GM12878 (cell line): ENCODE measurements at regions not wholly inside any gene's neighbourhood (a gene's known extent, or its start where the extent isn't known, plus 50 kb on each side); places are given as distances from the start of the nearest gene placed in this dataset.

Experiments used
- ATAC-seq: fragments of 200-7000 bp; cut with Tn5 transposase; 3 replicates; pipeline ENCODE4 v1.9.1; 2020; ENCODE audit warnings: mild to moderate bottlenecking, moderate library complexity
- BruUV-seq: library from RNA; stranded (reverse); fragments of 400-500 nt; replicated peaks from 2 replicates; lab custom pipeline; 2021; lab: Mats Ljungman, UMichigan
- CTCF ChIA-PET: fragments of 300-600 bp; sonication (Branson Sonifier 250); formaldehyde crosslinking; extraction: SDS; loops from one replicate; lab custom pipeline; 2021; ENCODE audit warnings: inconsistent platforms; lab: Yijun Ruan, JAX
- POLR2A ChIA-PET: fragments of 350-600 bp; formaldehyde crosslinking; extraction: SDS; loops from one replicate; lab custom pipeline; 2021; ENCODE audit warnings: inconsistent platforms; lab: Charles Lee
- RAD21 ChIA-PET: fragments of 300-600 bp; sonication (Branson Sonifier 250); formaldehyde crosslinking; loops from one replicate; lab custom pipeline; 2023; ENCODE audit warnings: antibody characterized with exemption; ENCODE audit not compliant: unreplicated experiment; lab: Charles Lee
- SMC1A ChIA-PET: fragments of 300-600 bp; sonication (Branson Sonifier 250); formaldehyde crosslinking; loops from one replicate; lab custom pipeline; 2023; ENCODE audit not compliant: unreplicated experiment, uncharacterized antibody; lab: Charles Lee
- DNase-seq: peaks from one replicate; pipeline ENCODE4 v3.0.0-alpha.2; 2011; ENCODE audit warnings: low read depth, low spot score
- FAIRE-seq: peaks from 3 replicates; lab custom pipeline; 2011; peaks lifted over from hg19 to GRCh38; lab: Jason Lieb, UNC
- H2AFZ ChIP-seq: 2 replicates; pipeline ENCODE4 v1.6.0; 2011; ENCODE audit warnings: low read depth, low read length, control low read depth; ENCODE audit not compliant: control insufficient read depth
- H3K27ac ChIP-seq: 2 replicates; pipeline ENCODE4 v1.5.1; 2011; ENCODE audit warnings: control low read depth; ENCODE audit not compliant: control insufficient read depth, insufficient read depth
- H3K27me3 ChIP-seq, 2 experiments: replicated peaks in 1 of 2; 2 replicates each; pipeline versions ENCODE4 v1.6.0 to v1.6.1; 2011; ENCODE audit warnings: low read length in 1 of 2; ENCODE audit not compliant: control insufficient read depth in 2 of 2, insufficient read depth in 2 of 2
- H3K36me3 ChIP-seq, 2 experiments: 2 replicates each; pipeline ENCODE4 v1.5.1; 2011; ENCODE audit warnings: low read length in 1 of 2; ENCODE audit not compliant: control insufficient read depth in 2 of 2, insufficient read depth in 2 of 2
- H3K4me1 ChIP-seq: 2 replicates; pipeline ENCODE4 v1.6.1; 2011; ENCODE audit warnings: mild to moderate bottlenecking, low read length, moderate library complexity, mixed read lengths; ENCODE audit not compliant: control insufficient read depth, insufficient read depth
- H3K4me2 ChIP-seq: 2 replicates; pipeline ENCODE4 v1.6.0; 2011; ENCODE audit warnings: control low read depth; ENCODE audit not compliant: control insufficient read depth, insufficient read depth
- H3K4me3 ChIP-seq: fragments of 200-600 bp; sonication (generic); 2 replicates; pipeline ENCODE4 v1.5.1; 2016
- H3K79me2 ChIP-seq: 2 replicates; pipeline ENCODE4 v1.6.0; 2011; ENCODE audit warnings: low read length; ENCODE audit not compliant: control insufficient read depth, insufficient read depth
- H3K9ac ChIP-seq: 2 replicates; pipeline ENCODE4 v1.8.0; 2011; ENCODE audit warnings: low read length, control low read depth, mixed read lengths; ENCODE audit not compliant: control insufficient read depth, insufficient read depth
- H3K9me3 ChIP-seq: replicated peaks from 3 replicates; pipeline ENCODE4 v1.5.1; 2011; ENCODE audit warnings: mild to moderate bottlenecking, low read length; ENCODE audit not compliant: control insufficient read depth, insufficient read depth
- H4K20me1 ChIP-seq: 2 replicates; pipeline ENCODE4 v1.6.0; 2011; ENCODE audit not compliant: control insufficient read depth, insufficient read depth
- BMI1 ChIP-seq: fragments of 450-650 bp; IDR thresholded peaks from 2 replicates; pipeline ENCODE4 v1.6.1; 2016; ENCODE audit warnings: mild to moderate bottlenecking, moderate library complexity, borderline replicate concordance
- EGR1 ChIP-seq, 2 experiments: IDR thresholded peaks; 1 replicate in 1 of 2; 2 replicates in 1 of 2; pipeline ENCODE4 v1.6.1; 2011 to 2012; ENCODE audit warnings: low read depth in 2 of 2, low read length in 2 of 2, borderline replicate concordance in 1 of 2, mild to moderate bottlenecking in 1 of 2, moderate library complexity in 1 of 2
- FOS ChIP-seq: IDR thresholded peaks from 3 replicates; pipeline ENCODE4 v1.6.1; 2011; ENCODE audit warnings: borderline replicate concordance; ENCODE audit not compliant: insufficient read length; ENCODE audit errors: extremely low read depth
- HDAC2 ChIP-seq: fragments of 200-600 bp; sonication (generic); IDR thresholded peaks from 2 replicates; pipeline ENCODE4 v1.6.1; 2017
- JUNB ChIP-seq: IDR thresholded peaks from 2 replicates; pipeline ENCODE4 v1.6.1; 2016; ENCODE audit warnings: antibody characterized with exemption, mild to moderate bottlenecking
- NKRF ChIP-seq: fragments of 450-650 bp; conservative IDR thresholded peaks from 2 replicates; pipeline ENCODE4 v1.6.1; 2017; ENCODE audit warnings: mild to moderate bottlenecking, moderate library complexity
- NR2C1 ChIP-seq: fragments of 450-650 bp; IDR thresholded peaks from 2 replicates; pipeline ENCODE4 v1.6.1; 2017; ENCODE audit warnings: antibody characterized with exemption, mild to moderate bottlenecking, moderate library complexity
- RAD51 ChIP-seq: fragments of 450-650 bp; IDR thresholded peaks from 2 replicates; pipeline ENCODE4 v1.6.1; 2016; ENCODE audit warnings: moderate library complexity, mild to moderate bottlenecking, inconsistent platforms
- RB1 ChIP-seq: fragments of 450-650 bp; formaldehyde crosslinking; IDR thresholded peaks from 2 replicates; pipeline ENCODE4 v1.6.1; 2017; ENCODE audit warnings: mild to moderate bottlenecking, borderline replicate concordance
- SIX5 ChIP-seq: IDR thresholded peaks from 2 replicates; pipeline ENCODE4 v1.6.1; 2011; ENCODE audit warnings: mild to moderate bottlenecking, low read depth, low read length, moderate library complexity; ENCODE audit not compliant: severe bottlenecking
- SMAD1 ChIP-seq: fragments of 450-650 bp; IDR thresholded peaks from 2 replicates; pipeline ENCODE4 v1.6.1; 2018; ENCODE audit warnings: mild to moderate bottlenecking, low read depth; ENCODE audit not compliant: partially characterized antibody
- SMAD5 ChIP-seq: IDR thresholded peaks from 2 replicates; pipeline ENCODE4 v1.6.1; 2016; ENCODE audit warnings: antibody characterized with exemption, low read depth
- SP1 ChIP-seq: IDR thresholded peaks from one replicate; pipeline ENCODE4 v1.6.1; 2011; ENCODE audit warnings: low read depth, low read length
- SREBF1 ChIP-seq: IDR thresholded peaks from 2 replicates; pipeline ENCODE4 v1.6.1; 2012; ENCODE audit warnings: mild to moderate bottlenecking, low read length
- STAT3 ChIP-seq: IDR thresholded peaks from 2 replicates; pipeline ENCODE4 v1.6.1; 2011; ENCODE audit warnings: low read depth, low read length, improper control_type of control experiment
- TARDBP ChIP-seq: IDR thresholded peaks from 2 replicates; pipeline ENCODE4 v1.6.1; 2016; ENCODE audit warnings: borderline replicate concordance
- ZNF687 ChIP-seq: fragments of 450-650 bp; IDR thresholded peaks from 2 replicates; pipeline ENCODE4 v1.6.1; 2017; ENCODE audit warnings: mild to moderate bottlenecking, moderate library complexity
- ZSCAN29 ChIP-seq: fragments of 450-650 bp; IDR thresholded peaks from 2 replicates; pipeline ENCODE4 v1.6.1; 2017; ENCODE audit warnings: mild to moderate bottlenecking, moderate library complexity
- WGBS: methylation state at CpG from one replicate; pipeline ENCODE4 v1.1.6; 2016; ENCODE audit warnings: low lambda C conversion rate; ENCODE audit not compliant: insufficient replicate concordance, insufficient coverage; ENCODE audit errors: missing lambda C conversion rate; 5-methylcytosine and 5-hydroxymethylcytosine counted together
- in situ Hi-C: fragments of 300-500 bp; cut with MboI; formaldehyde crosslinking; loops from 9 replicates; pipeline ENCODE4 v1.14.3; 2018; ENCODE audit warnings: mixed read lengths
- intact Hi-C: fragments of 100-400 bp; cut with micrococcal nuclease; formaldehyde crosslinking; loops from one replicate; pipeline ENCODE4 v1.14.2; 2022; ENCODE audit not compliant: unreplicated experiment

- no peak for TF ChIP-seq NR2C1
- no peak for TF ChIP-seq TARDBP
Measured at GRCh38 chr4:85153221-85153620, 186.7 kb upstream of the WDFY3 start (continued).

- in situ Hi-C loops, result no loop called here
- H3K4me2 ChIP-seq, result no peak overlapping the region
Measured at GRCh38 chr4:85154591-85154990, 188.1 kb upstream of the WDFY3 start.

More at GRCh38 chr4:85154591-85154990, 188.1 kb upstream of the WDFY3 start:
- intact Hi-C loops, result no loop called here
- CTCF ChIA-PET, result no interaction called here
- no peak for DNase-seq
- no peak overlapping the region for H3K4me3 ChIP-seq
- no peaks in the 10 kb centered on the region for H3K9me3 ChIP-seq
- H3K79me2 ChIP-seq, result no peaks in the 10 kb centered on the region
- H3K36me3 ChIP-seq, result no peaks in the 10 kb centered on the region
- BruUV-seq, result no TSS peak
- H3K9ac ChIP-seq, result no peak overlapping the region
- no peak overlapping the region for H3K27ac ChIP-seq
- no peaks in the 10 kb centered on the region for H4K20me1 ChIP-seq
- RAD21 ChIA-PET, result no interaction called here
- SMC1A ChIA-PET, result no interaction called here
- ATAC-seq, result no peak
- POLR2A ChIA-PET, result no interaction called here
- WGBS, result 0% methylated on average over 1 of the region's 1 CpG
- TF ChIP-seq JUNB, result no peak
- TF ChIP-seq SMAD1, result no peak
- TF ChIP-seq SP1, result no peak
- TF ChIP-seq RAD51, result no peak
- TF ChIP-seq ZSCAN29, result no peak
- TF ChIP-seq NKRF, result no peak
- TF ChIP-seq BMI1, result no peak
- no peak for TF ChIP-seq FOS
- no peak for TF ChIP-seq SIX5
- TF ChIP-seq EGR1 (IDR thresholded peaks at IDR 0.05; ENCODE audit: borderline replicate concordance in 1 of 2, low read depth in 2 of 2, low read length in 2 of 2), result no peak
- TF ChIP-seq RB1, result no peak
- TF ChIP-seq SMAD5, result no peak
- no peak for TF ChIP-seq ZNF687
- TF ChIP-seq HDAC2, result no peak
- no peak for TF ChIP-seq SREBF1
- TF ChIP-seq STAT3, result no peak
- no peaks in the 10 kb centered on the region for H3K27me3 ChIP-seq
- no peaks in the 10 kb centered on the region for H3K4me1 ChIP-seq
- H2AFZ ChIP-seq, result no peak overlapping the region
- FAIRE-seq, result no peak
